DMS114 treated with DMSO at 0.1 percent for 48 hours (cell line): ENCODE measurements at regions not wholly inside any gene's neighbourhood (a gene's known extent, or its start where the extent isn't known, plus 50 kb on each side); places are given as distances from the start of the nearest gene placed in this dataset.
"Not testable (repeated sequence)": the region's sequence is repeated elsewhere in the genome, so short reads cannot be mapped to it uniquely, and the experiment has no call there.

Source experiments
- DNase-seq: peaks from one replicate; lab custom pipeline; 2025; ENCODE audit not compliant: unreplicated experiment; lab: John Stamatoyannopoulos, UW

DNA sequence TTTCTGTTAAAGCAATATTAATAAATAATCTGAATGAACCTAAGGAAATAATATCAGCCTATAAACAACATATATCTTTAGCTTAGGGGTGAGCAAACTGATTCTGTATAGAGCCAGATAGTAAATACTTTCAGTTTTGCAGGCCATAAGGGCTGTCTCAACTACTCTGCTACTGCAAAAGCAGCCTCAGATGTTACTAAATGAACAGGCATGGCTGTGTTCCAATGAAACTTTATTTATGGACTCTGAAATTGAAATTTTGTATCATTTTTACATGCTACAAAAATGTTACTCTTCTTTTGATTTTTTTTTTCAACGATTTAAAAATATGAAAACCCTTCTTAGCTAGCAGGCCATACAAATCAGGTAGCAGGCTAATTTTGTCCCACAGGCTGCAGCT lies 212.8 kb upstream of the PRICKLE2 start:
- DNase-seq: no peak

DNA sequence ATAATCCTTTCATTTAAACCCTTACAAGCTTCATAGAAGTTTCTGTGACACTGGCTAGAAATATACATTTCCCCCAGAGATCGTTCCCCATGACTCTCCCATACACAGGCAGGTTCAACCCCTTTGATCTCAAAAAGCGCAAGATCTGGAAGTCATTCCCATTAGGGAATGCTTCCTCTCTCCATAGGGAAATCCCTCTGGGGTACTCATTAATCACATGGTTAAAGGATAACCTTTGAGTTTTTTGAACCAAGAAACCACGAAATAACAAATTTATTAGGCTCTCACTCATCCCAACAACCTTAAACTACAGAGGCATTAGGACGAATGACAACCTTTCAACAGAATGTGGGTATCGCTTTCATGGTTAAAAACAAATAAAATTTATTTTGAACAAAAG lies 211.9 kb upstream of the PRICKLE2 start:
- DNase-seq: no peak

DNA sequence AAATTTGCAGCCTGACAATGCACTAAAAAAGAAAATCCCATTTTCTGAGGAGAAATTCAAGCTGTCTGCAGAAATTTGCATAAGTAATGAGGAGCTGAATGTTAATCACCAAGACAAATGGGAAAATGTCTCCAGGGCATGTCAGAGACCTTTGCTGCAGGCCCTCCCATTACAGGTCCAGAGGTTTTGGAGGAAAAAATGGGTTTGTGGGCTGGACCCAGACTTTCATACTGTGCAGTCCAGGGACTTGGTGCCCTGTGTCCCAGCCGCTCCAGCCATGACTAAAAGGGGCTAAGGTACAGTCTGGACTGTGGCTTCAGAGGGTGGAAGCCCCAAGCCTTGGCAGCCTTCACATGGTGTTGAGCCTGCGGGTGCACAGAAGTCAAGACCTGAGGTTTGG lies 209.8 kb upstream of the PRICKLE2 start:
- not testable (repeated sequence) for DNase-seq

DNA sequence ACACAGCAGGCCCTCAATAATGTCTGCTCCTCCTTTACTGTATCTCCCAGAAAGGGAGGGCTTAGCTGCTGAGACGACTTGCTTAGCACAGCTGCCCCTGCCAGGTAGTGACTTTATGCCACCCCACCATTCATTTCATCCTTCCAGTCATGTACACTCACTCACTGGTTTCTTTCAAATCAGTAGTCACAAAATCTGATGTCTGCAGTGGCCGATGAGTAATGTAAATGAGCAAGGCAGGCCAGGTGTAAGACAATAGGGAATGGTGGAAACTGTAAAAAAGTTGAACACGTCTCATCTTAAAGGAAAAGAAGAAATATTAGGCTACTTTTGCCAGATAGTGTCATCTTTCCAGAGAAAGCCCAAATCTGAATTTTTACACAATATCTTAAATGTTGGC lies 207.6 kb upstream of the PRICKLE2 start:
- no peak for DNase-seq

DNA sequence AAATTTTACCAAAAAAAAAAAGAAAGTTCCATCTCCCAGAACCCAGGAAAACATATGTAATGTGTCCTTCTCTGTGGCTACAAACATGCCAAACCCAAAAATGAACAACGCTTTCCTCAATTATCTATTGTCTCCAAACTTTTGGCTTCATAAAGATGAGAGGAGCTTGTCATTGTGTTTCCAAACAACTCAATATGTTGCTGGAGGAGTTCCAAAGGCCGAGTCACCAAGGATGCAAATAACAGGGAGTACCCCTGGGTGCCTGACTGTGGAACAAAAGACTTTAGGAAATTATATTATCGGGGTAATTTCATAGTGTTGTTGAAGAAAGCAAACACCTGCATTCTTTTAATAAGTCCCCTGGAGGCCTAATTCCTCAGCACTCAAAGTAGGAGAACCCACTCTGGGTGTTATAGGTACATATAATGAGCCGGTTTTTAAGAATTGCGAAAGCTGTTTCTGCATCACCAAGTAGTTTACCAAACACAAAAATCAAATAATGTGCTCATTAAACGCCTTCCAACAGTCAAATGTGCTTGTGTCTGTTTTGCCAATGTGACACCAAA lies 206.3 kb upstream of the PRICKLE2 start:
- DNase-seq: no peak

DNA sequence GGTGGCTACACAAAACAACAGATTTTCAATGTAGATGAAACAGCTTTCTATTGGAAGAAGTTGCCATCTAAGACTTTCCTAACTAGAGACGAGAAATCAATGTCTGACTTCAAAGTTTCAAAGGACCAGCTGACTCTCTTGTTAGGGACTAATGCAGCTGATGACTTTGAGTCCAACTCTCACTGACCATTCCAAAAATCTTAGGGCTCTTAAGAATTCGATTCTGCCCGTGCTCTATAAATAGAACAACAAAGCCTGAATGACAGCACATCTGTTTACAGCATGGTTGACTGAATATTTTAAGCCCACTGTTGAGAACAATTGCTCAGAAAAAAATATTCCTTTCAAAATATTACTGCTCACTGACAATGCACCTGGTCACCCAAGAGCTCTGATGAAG lies 202.4 kb upstream of the PRICKLE2 start:
- DNase-seq: no peak

DNA sequence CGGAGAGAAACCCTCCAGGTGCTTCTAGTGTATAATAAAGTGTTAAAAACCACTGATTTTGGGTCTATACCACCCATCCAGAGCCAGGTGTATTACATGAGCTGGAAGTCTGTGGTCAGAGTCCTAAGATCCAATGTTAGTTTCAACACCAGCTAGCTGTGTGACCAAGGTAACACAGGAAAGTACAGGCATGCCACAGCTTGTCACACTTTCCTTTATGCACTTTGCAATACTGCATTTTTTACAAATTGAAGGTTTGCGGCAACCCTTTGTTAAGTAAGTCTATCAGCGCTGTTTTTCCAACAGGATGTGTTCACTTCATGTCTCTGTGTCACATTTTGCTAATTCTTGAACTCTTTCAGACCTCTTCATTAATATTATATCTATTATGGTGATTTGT lies 201.3 kb upstream of the PRICKLE2 start:
- DNase-seq: no peak

DNA sequence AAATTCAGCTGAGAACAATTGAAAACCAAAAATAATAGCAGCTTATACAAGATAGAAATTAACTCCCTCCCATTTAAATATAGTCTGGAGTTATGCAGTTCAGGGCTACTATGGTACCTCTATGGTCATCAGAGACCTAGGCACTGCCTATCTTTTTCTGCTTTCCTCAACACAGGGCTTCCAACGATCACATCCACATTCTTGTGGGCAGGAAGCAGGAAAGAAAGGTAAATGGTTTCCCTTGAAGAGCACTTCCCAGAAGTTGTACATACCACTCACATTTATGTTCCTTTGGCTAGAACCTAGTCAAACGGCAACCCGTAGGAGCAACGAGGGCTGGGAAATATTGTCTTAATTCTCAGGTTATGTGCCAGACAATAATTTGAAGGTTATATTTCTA lies 197.7 kb upstream of the PRICKLE2 start:
- no peak for DNase-seq

DNA sequence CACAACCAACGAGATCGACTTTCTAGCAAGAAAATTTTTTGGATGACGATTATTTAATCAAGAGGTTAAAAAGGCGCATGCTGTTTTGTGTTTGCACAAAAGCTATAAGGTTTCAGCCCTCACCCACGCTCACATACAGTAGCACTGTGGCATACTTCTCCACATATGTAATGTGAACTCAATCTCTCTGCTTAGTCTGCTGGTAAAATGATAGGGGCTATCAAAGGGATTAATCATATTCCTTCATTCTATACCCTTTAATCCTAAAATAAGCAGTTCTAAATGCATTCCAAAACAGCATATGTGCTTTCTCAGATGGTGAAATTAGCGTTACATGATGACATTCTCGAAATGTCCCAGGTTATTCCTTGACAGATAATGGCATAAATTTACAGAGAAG lies 196.9 kb upstream of the PRICKLE2 start:
- DNase-seq: no peak

DNA sequence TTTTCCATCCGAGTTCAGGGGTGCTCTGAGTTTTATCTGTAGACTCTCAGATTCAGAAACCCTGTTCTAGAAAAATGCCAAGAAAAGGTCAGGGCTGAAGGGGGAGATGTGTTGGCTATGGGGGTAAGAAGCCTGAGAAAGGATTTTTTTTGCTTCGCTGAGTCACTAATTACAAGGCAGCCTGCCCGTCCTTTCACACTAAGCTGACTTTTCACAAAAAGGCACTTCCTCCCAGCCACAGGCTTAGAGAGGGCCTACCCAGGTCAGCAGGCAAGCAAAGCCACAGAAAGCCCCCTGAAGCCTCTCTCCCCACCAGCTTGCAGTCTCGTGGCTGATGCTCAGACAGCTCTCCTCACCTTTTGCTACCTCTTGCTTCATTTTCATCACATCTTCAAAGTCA lies 192.6 kb upstream of the PRICKLE2 start:
- DNase-seq: no peak

DNA sequence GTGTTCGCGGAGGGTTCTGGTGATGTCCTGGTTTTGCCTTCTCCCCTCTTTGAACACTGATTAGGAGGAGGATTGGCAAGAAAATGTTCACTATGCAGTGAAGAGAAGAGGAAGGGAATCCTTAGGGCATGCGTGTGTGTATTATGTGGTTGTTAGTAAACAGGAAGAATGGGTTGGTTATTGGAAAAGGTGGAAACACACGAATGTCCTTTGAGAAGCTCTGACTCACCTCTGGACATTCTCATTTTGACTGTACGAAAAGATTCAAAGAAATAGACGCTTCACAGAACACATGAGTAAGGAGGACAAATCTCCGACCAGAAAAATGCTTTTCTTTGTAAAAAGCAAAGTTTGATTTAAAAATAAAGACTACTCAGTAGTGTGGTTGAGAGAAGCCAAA lies 188.8 kb upstream of the PRICKLE2 start:
- no peak for DNase-seq

DNA sequence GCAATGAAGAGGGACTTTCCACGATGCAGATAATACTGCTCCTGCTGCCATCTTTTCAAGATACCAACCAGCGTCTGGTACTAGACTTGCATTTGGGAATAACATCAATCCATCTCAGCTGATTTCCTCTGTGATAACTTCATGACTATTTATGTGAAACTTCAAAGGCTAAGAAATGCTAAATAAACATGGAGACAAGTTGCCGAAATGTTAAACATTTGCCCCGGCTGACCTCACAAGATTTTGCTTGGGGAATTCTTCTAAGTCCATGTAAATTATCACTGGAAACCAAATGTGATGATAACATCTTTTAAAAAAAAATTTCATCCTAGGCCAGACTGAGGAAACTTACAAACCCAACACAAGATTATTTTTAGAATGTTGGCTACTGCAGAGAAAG lies 185.8 kb upstream of the PRICKLE2 start:
- no peak for DNase-seq

DNA sequence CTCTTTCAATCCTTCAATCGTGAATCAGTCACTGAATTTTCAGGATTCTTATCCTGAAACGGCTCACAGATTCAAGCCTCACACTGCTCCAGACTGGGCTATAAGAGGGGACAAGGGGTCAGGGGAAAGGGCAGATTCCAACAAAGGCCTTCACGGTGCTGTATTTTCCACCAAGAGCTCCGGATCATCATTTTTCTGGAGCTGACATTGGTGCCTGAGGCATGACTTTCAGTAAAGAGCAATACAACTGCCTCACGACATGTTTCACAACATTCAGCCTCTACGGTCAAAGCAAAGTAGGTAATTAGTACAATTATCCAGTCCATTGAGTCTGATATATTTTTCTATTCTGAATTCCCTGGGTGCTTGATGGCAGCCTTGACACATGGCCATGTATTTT lies 185.0 kb upstream of the PRICKLE2 start:
- no peak for DNase-seq

DNA sequence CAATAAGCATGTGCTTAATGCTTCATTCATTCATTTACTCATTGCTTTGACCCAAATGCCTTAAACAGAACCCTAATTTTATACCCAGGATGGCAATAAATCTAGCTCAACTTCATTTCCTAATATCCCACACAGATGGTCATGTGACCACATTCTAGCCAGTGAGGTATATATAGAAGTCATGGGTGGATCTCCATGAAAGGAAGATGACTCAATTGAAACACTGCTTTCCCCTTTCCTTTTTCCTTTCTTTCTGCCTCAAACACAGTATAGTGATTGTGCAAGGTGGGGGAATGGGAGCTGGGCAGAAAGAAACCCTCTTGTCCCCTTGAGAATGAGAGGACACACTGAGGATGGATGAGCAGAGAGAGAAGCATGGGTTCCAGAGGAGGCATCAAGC lies 183.5 kb upstream of the PRICKLE2 start:
- no peak for DNase-seq

DNA sequence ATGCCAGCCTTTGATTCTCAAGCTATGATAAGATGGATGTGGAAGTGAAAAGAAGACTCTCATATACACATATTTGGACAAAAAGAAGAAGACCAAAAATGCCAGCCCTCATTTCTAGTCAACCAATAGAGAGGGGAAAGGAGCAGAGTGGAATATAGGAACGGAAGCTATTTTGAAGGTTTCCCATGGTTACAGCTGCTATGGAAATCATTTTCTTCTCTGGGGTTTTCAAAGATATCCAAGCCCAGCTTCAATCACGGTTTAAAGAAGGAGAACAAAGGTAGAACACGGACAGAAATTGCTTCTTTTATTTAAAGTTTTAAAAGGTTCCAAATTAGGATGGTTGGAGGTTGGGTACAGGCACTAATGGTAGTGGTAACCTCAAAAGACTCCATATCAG lies 181.0 kb upstream of the PRICKLE2 start:
- no peak for DNase-seq

DNA sequence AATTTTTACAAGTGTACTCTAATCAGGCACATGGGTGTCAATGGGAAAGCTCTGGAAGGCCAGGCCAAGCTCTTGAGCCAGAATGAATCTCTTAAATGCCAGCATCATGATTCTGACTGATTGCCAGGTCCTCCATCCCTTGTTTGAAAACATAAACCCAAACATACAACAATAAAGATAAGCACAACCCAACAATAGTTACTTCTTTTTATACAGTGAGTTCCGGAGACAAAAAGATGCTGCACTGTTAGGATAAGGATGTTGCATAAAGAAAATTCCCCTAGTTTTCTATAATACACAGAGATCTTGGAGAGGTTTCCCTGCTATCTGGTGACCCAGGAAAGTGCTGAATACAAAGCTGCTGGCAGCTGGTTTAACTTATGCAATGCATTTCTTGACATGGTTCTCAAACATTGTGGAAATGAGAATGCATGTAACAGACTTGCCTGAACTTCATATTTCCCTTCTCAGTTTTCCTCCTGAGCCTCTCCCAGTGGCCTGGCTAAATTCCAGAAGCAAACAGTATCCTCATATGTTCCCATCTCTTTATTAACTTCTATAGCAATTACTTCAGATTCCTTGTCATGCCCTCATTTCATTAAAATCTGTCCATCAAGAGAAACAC lies 180.1 kb upstream of the PRICKLE2 start:
- DNase-seq: no peak

DNA sequence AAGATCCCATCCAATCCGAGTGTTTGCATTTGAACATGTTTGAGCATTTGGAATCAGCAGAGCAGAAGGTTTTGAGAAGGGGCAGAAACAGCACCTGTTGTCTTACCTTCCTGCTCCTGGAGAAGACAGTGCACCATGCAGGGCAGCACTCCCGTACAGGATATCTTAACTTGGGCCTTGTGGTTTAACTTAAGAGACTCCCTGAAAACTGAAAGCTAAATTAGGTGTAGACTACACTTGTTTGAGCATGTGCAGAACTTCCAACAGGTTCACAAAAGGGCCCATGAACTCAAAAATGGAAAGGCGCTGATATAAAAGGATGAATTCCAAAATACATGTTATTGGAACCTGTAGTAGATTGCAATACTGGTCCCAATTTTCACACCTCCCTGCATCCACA lies 175.4 kb upstream of the PRICKLE2 start:
- no peak for DNase-seq

DNA sequence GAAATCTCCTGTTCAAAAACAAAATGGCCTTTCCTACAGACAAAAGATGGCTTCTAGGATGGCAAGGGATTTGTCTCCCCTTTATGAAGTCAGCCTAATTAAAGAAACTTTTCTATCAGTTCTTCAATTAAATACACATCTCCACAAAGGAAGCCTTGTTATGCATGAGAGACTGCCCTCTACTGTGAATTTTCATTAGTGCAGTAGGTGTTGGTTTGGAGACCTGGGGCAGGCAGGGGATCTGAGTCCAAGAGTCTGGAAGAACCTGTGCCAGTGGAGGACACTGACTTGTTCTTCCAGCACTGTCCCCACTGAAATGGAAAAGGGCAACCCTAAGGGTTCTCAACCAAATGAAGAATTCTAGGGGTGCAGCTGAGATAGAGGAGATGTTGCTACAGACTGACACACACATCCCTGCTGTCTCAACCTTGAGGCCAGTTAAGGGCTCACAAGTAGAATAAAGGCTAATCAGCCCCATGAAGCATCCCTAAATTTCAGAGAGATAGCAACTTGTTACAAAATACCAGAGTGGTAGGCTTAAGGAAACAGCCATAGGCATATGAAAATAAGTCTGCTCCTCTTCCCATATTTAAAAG lies 174.0 kb upstream of the PRICKLE2 start:
- peak; percentile 1 for DNase-seq

DNA sequence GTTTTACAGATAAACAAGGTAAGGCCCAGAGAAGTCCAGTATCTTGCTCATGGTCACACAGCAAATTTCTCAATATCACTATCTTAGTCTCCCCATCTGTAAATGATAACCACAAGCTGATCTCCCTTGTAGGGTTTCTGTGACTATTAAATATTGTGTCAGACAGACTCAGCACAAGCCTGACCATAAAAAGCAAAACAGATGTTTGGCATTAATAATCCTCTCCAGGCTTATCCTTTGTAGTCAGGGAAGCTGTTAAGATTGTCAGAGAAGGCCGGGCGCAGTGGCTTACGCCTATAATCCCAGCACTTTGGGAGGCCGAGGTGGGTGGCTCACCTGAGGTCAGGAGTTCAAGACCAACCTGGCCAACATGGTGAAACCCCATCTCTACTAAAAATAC lies 173.2 kb upstream of the PRICKLE2 start:
- DNase-seq: no peak

DNA sequence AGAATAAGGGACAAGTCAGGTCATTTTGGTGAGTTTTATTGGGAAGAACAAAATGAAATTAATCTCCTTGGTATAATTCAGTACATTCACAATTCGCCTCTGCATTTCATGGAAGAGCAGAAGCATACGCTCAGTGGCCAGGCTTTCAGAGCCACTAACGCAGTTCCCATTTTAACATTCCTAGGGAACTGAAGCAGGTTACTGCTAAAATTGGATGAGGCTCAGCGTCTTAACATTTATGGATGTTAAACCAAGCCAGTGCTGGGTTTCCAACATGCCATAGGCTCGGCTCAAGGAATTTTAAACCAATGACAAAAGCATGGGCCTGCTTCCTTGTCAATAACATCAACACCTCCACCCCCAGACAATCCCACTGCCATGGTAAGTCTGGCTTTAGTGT lies 172.7 kb upstream of the PRICKLE2 start:
- DNase-seq: no peak

DNA sequence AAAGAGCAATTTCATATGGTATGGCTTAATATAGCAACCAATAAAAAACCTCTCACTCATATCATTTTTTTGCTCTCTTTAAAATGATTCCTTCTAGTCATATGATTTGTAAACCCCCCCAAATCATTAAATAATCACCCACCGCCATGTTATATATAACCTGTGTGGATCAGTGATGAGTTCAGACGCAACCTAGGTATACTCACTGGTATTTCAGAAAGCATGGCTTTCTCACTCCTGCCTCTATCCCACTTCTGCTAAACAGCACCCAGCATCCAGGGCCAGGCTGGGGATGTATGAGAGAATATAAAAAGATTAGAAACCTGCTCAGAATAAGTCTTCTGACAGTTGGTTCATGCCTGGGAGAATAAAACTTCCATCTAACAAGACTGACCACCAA lies 172.3 kb upstream of the PRICKLE2 start:
- no peak for DNase-seq

DNA sequence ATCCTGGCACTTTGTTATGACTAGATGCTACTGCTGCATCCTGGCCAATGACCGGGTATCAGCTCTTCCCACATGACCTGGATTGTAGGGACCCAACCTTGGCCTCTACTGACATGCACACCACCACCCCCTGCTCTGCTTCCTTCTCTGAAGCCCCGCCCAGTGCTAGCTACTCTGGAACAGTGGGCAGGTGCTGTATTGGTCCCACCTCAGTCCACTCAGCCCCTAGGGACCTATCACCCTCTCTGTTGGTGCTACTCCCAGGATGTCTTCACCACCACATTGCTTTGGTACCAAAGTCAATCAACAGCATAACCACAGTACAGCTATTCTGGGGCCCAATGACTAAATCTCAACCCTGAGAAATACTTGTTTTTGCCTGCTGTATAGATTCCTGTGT lies 170.2 kb upstream of the PRICKLE2 start:
- DNase-seq: no peak

DNA sequence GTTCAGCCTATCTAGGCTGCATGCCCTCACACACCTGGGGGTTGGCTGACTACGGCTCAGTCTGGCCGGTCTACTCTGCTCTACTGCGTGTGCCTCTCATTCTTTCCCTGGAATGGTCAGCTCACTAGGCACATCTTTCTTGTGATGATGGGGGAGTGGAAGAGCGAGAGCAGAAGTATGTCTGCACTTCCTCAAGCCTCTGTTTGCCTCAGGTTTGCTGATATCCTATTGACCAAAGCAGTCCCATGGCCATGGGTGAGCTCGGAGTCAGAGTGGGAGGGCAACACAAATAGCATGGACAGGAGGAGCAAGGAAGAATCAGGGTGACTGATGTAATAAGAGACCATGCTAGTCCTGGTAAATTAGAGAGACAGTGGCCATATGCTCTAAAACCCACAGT lies 167.9 kb upstream of the PRICKLE2 start:
- no peak for DNase-seq
